GM12878 (cell line): ENCODE measurements at regions not wholly inside any gene's neighbourhood (a gene's known extent, or its start where the extent isn't known, plus 50 kb on each side); places are given as distances from the start of the nearest gene placed in this dataset.

Experiments used
- ATAC-seq: fragments of 200-7000 bp; cut with Tn5 transposase; 3 replicates; pipeline ENCODE4 v1.9.1; 2020; ENCODE audit warnings: mild to moderate bottlenecking, moderate library complexity
- BruUV-seq: library from RNA; stranded (reverse); fragments of 400-500 nt; replicated peaks from 2 replicates; lab custom pipeline; 2021; lab: Mats Ljungman, UMichigan
- CTCF ChIA-PET: fragments of 300-600 bp; sonication (Branson Sonifier 250); formaldehyde crosslinking; extraction: SDS; loops from one replicate; lab custom pipeline; 2021; ENCODE audit warnings: inconsistent platforms; lab: Yijun Ruan, JAX
- POLR2A ChIA-PET: fragments of 350-600 bp; formaldehyde crosslinking; extraction: SDS; loops from one replicate; lab custom pipeline; 2021; ENCODE audit warnings: inconsistent platforms; lab: Charles Lee
- RAD21 ChIA-PET: fragments of 300-600 bp; sonication (Branson Sonifier 250); formaldehyde crosslinking; loops from one replicate; lab custom pipeline; 2023; ENCODE audit warnings: antibody characterized with exemption; ENCODE audit not compliant: unreplicated experiment; lab: Charles Lee
- SMC1A ChIA-PET: fragments of 300-600 bp; sonication (Branson Sonifier 250); formaldehyde crosslinking; loops from one replicate; lab custom pipeline; 2023; ENCODE audit not compliant: unreplicated experiment, uncharacterized antibody; lab: Charles Lee
- DNase-seq: peaks from one replicate; pipeline ENCODE4 v3.0.0-alpha.2; 2011; ENCODE audit warnings: low read depth, low spot score
- FAIRE-seq: peaks from 3 replicates; lab custom pipeline; 2011; peaks lifted over from hg19 to GRCh38; lab: Jason Lieb, UNC
- H2AFZ ChIP-seq: 2 replicates; pipeline ENCODE4 v1.6.0; 2011; ENCODE audit warnings: low read depth, low read length, control low read depth; ENCODE audit not compliant: control insufficient read depth
- H3K27ac ChIP-seq: 2 replicates; pipeline ENCODE4 v1.5.1; 2011; ENCODE audit warnings: control low read depth; ENCODE audit not compliant: control insufficient read depth, insufficient read depth
- H3K27me3 ChIP-seq, 2 experiments: replicated peaks in 1 of 2; 2 replicates each; pipeline versions ENCODE4 v1.6.0 to v1.6.1; 2011; ENCODE audit warnings: low read length in 1 of 2; ENCODE audit not compliant: control insufficient read depth in 2 of 2, insufficient read depth in 2 of 2
- H3K36me3 ChIP-seq, 2 experiments: 2 replicates each; pipeline ENCODE4 v1.5.1; 2011; ENCODE audit warnings: low read length in 1 of 2; ENCODE audit not compliant: control insufficient read depth in 2 of 2, insufficient read depth in 2 of 2
- H3K4me1 ChIP-seq: 2 replicates; pipeline ENCODE4 v1.6.1; 2011; ENCODE audit warnings: mild to moderate bottlenecking, low read length, moderate library complexity, mixed read lengths; ENCODE audit not compliant: control insufficient read depth, insufficient read depth
- H3K4me2 ChIP-seq: 2 replicates; pipeline ENCODE4 v1.6.0; 2011; ENCODE audit warnings: control low read depth; ENCODE audit not compliant: control insufficient read depth, insufficient read depth
- H3K4me3 ChIP-seq: fragments of 200-600 bp; sonication (generic); 2 replicates; pipeline ENCODE4 v1.5.1; 2016
- H3K79me2 ChIP-seq: 2 replicates; pipeline ENCODE4 v1.6.0; 2011; ENCODE audit warnings: low read length; ENCODE audit not compliant: control insufficient read depth, insufficient read depth
- H3K9ac ChIP-seq: 2 replicates; pipeline ENCODE4 v1.8.0; 2011; ENCODE audit warnings: low read length, control low read depth, mixed read lengths; ENCODE audit not compliant: control insufficient read depth, insufficient read depth
- H3K9me3 ChIP-seq: replicated peaks from 3 replicates; pipeline ENCODE4 v1.5.1; 2011; ENCODE audit warnings: mild to moderate bottlenecking, low read length; ENCODE audit not compliant: control insufficient read depth, insufficient read depth
- H4K20me1 ChIP-seq: 2 replicates; pipeline ENCODE4 v1.6.0; 2011; ENCODE audit not compliant: control insufficient read depth, insufficient read depth
- ASH2L ChIP-seq: fragments of 300-600, 200-600 bp; sonication (generic); IDR thresholded peaks from 2 replicates; pipeline ENCODE4 v1.6.1; 2017; ENCODE audit warnings: low read depth, mild to moderate bottlenecking, borderline replicate concordance
- ESRRA ChIP-seq: IDR thresholded peaks from 2 replicates; pipeline ENCODE4 v1.6.1; 2012; ENCODE audit warnings: mild to moderate bottlenecking, low read length, improper control_type of control experiment
- GATAD2B ChIP-seq: fragments of 450-650 bp; conservative IDR thresholded peaks from 2 replicates; pipeline ENCODE4 v1.6.1; 2017; ENCODE audit warnings: low read depth, mild to moderate bottlenecking, moderate library complexity
- IKZF1 ChIP-seq: fragments of 450-650 bp; conservative IDR thresholded peaks from 2 replicates; pipeline ENCODE4 v1.6.1; 2017; ENCODE audit warnings: antibody characterized with exemption, mild to moderate bottlenecking
- KLF5 ChIP-seq: fragments of 450-650 bp; IDR thresholded peaks from 2 replicates; pipeline ENCODE4 v1.6.1; 2014; ENCODE audit warnings: mild to moderate bottlenecking; ENCODE audit not compliant: partially characterized antibody
- MTA2 ChIP-seq: fragments of 450-650 bp; IDR thresholded peaks from 2 replicates; pipeline ENCODE4 v1.6.1; 2016; ENCODE audit warnings: low read depth, mild to moderate bottlenecking, moderate library complexity
- NR2C1 ChIP-seq: fragments of 450-650 bp; IDR thresholded peaks from 2 replicates; pipeline ENCODE4 v1.6.1; 2017; ENCODE audit warnings: antibody characterized with exemption, mild to moderate bottlenecking, moderate library complexity
- PAX8 ChIP-seq: fragments of 450-650 bp; IDR thresholded peaks from 2 replicates; pipeline ENCODE4 v1.6.1; 2017; ENCODE audit warnings: mild to moderate bottlenecking, moderate library complexity
- SMARCA5 ChIP-seq: fragments of 450-650 bp; IDR thresholded peaks from 2 replicates; pipeline ENCODE4 v1.6.1; 2017; ENCODE audit warnings: mild to moderate bottlenecking
- SREBF1 ChIP-seq: IDR thresholded peaks from 2 replicates; pipeline ENCODE4 v1.6.1; 2012; ENCODE audit warnings: mild to moderate bottlenecking, low read length
- WRNIP1 ChIP-seq: IDR thresholded peaks from 2 replicates; pipeline ENCODE4 v1.6.1; 2011; ENCODE audit warnings: low read depth, low read length, improper control_type of control experiment, borderline replicate concordance
- ZZZ3 ChIP-seq: IDR thresholded peaks from 2 replicates; pipeline ENCODE4 v1.6.1; 2011; ENCODE audit warnings: low read depth; ENCODE audit not compliant: control insufficient read depth, insufficient read length
- WGBS: methylation state at CpG from one replicate; pipeline ENCODE4 v1.1.6; 2016; ENCODE audit warnings: low lambda C conversion rate; ENCODE audit not compliant: insufficient replicate concordance, insufficient coverage; ENCODE audit errors: missing lambda C conversion rate; 5-methylcytosine and 5-hydroxymethylcytosine counted together
- in situ Hi-C: fragments of 300-500 bp; cut with MboI; formaldehyde crosslinking; loops from 9 replicates; pipeline ENCODE4 v1.14.3; 2018; ENCODE audit warnings: mixed read lengths
- intact Hi-C: fragments of 100-400 bp; cut with micrococcal nuclease; formaldehyde crosslinking; loops from one replicate; pipeline ENCODE4 v1.14.2; 2022; ENCODE audit not compliant: unreplicated experiment
- TF ChIP-seq, protein P1 (sequence below): fragments of 450-650 bp; formaldehyde crosslinking; IDR thresholded peaks from 2 replicates; pipeline ENCODE4 v1.4.0; 2020; ENCODE audit warnings: mild to moderate bottlenecking, moderate library complexity

DNA sequence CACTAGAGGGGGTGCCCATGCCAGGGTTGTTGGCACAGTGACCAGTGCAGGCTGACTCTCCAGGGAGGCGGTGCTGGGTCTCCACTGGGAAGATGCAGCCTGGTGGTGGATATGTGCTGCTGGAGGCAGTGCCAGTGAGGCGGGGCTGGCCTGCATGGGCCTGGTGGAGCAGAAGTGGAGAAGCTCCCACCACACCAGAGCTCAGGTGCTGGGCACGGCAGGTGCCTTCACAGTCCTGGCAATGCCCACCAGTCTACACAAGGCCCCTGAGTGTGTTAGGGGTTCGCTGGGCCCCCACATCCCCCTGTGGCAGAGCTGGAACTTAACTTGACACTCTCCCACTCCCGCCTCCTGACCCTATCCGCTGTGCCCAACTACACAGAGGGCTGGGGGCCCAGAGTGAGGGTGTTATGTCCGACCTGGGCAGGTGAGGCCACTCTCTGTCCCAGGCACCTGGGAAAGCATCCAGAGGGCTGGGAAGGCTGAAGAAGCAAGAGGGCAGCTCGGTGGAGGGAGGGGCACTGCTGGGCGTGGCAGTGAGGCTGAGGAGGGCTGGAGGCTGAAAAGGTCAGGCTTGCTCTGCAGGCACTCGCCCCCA is 102.4 kb upstream of the B3GAT1 start:
- Histone ChIP-seq H3K9ac (no peak overlapping the region), H4K20me1 (no peaks in the 10 kb centered on the region), H3K27ac (no peak overlapping the region), H2AFZ (no peak overlapping the region), H3K36me3 (no peaks in the 10 kb centered on the region), H3K4me3 (no peak overlapping the region), H3K9me3 (no peaks in the 10 kb centered on the region), H3K4me2 (no peak overlapping the region), H3K27me3 (peaks cover 0 to 4% of the 10 kb centered on the region in 2 experiments; a peak in 1 of 4 replicates), H3K4me1 (no peaks in the 10 kb centered on the region), H3K79me2 (no peaks in the 10 kb centered on the region)
- POLR2A ChIA-PET = no interaction called here
- BruUV-seq = no TSS peak
- intact Hi-C loops = no loop called here
- FAIRE-seq (no peak), DNase-seq (no peak), ATAC-seq (no peak)
- SMC1A ChIA-PET = no interaction called here
- CTCF ChIA-PET = no interaction called here
- in situ Hi-C loops = no loop called here
- TF ChIP-seq SMARCA5 (no peak), ASH2L (no peak), WRNIP1 (no peak), PAX8 (no peak), KLF5 (no peak), NR2C1 (no peak), SREBF1 (no peak), IKZF1 (no peak), ZZZ3 (no peak), ESRRA (no peak), GATAD2B (no peak), MTA2 (no peak)
- TF ChIP-seq, protein P1, sequence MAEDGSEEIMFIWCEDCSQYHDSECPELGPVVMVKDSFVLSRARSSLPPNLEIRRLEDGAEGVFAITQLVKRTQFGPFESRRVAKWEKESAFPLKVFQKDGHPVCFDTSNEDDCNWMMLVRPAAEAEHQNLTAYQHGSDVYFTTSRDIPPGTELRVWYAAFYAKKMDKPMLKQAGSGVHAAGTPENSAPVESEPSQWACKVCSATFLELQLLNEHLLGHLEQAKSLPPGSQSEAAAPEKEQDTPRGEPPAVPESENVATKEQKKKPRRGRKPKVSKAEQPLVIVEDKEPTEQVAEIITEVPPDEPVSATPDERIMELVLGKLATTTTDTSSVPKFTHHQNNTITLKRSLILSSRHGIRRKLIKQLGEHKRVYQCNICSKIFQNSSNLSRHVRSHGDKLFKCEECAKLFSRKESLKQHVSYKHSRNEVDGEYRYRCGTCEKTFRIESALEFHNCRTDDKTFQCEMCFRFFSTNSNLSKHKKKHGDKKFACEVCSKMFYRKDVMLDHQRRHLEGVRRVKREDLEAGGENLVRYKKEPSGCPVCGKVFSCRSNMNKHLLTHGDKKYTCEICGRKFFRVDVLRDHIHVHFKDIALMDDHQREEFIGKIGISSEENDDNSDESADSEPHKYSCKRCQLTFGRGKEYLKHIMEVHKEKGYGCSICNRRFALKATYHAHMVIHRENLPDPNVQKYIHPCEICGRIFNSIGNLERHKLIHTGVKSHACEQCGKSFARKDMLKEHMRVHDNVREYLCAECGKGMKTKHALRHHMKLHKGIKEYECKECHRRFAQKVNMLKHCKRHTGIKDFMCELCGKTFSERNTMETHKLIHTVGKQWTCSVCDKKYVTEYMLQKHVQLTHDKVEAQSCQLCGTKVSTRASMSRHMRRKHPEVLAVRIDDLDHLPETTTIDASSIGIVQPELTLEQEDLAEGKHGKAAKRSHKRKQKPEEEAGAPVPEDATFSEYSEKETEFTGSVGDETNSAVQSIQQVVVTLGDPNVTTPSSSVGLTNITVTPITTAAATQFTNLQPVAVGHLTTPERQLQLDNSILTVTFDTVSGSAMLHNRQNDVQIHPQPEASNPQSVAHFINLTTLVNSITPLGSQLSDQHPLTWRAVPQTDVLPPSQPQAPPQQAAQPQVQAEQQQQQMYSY (CRISPR knock-in tag) = no peak
- 7% methylated on average over 10 of the region's 10 CpGs for WGBS
- RAD21 ChIA-PET = no interaction called here
